ENCODE measurements at regions not wholly inside any gene's neighbourhood (a gene's known extent, or its start where the extent isn't known, plus 50 kb on each side); places are given as distances from the start of the nearest gene placed in this dataset.

DNA sequence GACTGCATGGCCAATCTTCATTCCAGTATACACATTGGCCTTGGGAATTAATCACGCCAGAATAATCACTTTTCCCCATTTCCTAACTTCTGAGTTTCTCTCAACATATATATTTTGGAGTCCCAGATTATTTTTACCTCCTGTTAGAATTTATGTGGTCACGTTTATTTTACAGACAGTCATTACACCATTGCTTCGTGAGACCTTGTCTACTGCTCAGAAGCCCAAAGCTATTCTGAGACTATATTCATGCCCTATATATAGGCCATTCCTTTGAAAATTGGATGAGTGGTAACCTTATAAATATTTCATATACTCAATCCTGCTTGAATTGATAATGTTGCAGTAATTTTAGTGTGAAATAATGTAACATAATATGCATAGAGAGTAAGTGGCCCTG is 610.0 kb upstream of the CDH2 start:
- intact Hi-C loops (cut with DNase I): no loop called here
- no peak overlapping the region for H3K27ac ChIP-seq
- DNase-seq: no peak

DNA sequence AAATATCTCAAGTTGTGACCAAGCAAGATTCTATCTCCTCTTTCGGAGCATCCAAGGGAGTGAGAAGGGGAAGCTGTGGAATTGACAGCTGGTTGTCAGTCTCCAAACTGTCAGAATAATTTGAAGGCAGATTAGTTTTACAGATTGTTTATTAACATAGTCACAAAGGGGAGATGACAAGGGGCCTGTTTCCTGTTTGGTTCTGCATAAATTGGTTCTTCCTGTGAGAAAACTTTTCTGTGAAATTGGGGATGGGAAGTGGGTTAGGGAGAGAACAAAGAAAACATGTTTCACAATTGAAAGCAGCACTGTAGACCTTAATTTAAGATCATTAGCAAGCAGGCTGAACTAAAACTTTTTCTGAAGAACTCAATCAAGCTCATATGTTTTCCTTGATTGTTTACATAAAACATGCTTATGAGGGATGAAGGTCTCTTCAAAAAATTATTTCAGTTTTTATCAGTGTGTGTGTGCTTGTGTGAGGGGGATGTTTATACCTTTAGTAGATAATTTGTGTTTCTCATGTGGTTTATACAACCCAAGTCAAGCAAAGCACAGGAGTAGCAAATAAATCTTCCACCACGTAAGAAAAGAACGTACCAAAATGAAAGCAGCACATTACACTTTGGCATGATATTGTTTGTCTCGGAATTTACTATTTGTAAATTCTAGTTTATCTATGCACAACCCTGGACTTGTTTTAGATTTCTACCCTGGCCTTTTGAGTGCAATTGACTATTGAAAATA is 604.9 kb upstream of the CDH2 start:
- no peaks in the 10 kb centered on the region for H3K4me1 ChIP-seq
- H3K9ac ChIP-seq (ENCODE audit: low read depth in 2 of 2, low read length in 2 of 2): no peak overlapping the region
- H3K27me3 ChIP-seq: no peaks in the 10 kb centered on the region
- H3K9me3 ChIP-seq: no peaks in the 10 kb centered on the region
- no peak for DNase-seq
- TF ChIP-seq, protein P1, sequence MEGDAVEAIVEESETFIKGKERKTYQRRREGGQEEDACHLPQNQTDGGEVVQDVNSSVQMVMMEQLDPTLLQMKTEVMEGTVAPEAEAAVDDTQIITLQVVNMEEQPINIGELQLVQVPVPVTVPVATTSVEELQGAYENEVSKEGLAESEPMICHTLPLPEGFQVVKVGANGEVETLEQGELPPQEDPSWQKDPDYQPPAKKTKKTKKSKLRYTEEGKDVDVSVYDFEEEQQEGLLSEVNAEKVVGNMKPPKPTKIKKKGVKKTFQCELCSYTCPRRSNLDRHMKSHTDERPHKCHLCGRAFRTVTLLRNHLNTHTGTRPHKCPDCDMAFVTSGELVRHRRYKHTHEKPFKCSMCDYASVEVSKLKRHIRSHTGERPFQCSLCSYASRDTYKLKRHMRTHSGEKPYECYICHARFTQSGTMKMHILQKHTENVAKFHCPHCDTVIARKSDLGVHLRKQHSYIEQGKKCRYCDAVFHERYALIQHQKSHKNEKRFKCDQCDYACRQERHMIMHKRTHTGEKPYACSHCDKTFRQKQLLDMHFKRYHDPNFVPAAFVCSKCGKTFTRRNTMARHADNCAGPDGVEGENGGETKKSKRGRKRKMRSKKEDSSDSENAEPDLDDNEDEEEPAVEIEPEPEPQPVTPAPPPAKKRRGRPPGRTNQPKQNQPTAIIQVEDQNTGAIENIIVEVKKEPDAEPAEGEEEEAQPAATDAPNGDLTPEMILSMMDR (IDR thresholded peaks at IDR 0.05): no peak
- no peak overlapping the region for H3K4me3 ChIP-seq
- H3K36me3 ChIP-seq: no peaks in the 10 kb centered on the region
- no peak overlapping the region for H3K27ac ChIP-seq
- intact Hi-C loops (cut with DNase I): no loop called here

More for the DNA sequence above, 610.0 kb upstream of the CDH2 start:
- H3K36me3 ChIP-seq: no peaks in the 10 kb centered on the region
- H3K4me1 ChIP-seq: no peaks in the 10 kb centered on the region
- TF ChIP-seq, protein P1 (IDR thresholded peaks at IDR 0.05): no peak
- H3K9ac ChIP-seq (ENCODE audit: low read depth in 2 of 2, low read length in 2 of 2): no peak overlapping the region
- no peaks in the 10 kb centered on the region for H3K27me3 ChIP-seq
- no peak overlapping the region for H3K4me3 ChIP-seq
- H3K9me3 ChIP-seq: no peaks in the 10 kb centered on the region

DNA sequence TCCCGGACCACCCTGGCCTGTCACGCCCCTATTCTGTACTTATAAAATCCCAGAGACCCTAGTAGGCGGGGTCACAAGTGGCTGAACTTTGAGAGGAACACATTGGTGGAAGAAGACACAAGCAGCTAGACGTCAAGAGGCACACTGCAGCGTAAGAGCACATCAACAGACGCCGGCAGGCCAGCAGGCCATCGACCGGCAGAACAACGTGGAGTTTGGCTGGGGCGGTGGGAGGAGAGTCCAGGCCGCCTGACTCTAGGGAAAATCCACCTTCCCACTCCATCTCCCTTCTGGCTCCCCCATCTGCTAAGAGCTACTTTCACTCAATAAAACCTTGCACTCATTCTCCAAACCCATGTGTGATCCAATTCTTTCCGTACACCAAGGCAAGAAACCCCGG is 601.8 kb upstream of the CDH2 start:
- TF ChIP-seq, protein P1 (IDR thresholded peaks at IDR 0.05): no peak
- H3K9ac ChIP-seq (ENCODE audit: low read depth in 2 of 2, low read length in 2 of 2): no peak overlapping the region
- no peak overlapping the region for H3K4me3 ChIP-seq
- no peaks in the 10 kb centered on the region for H3K27me3 ChIP-seq
- intact Hi-C loops (cut with DNase I): no loop called here
- DNase-seq: no peak
- H3K9me3 ChIP-seq: no peaks in the 10 kb centered on the region
- no peaks in the 10 kb centered on the region for H3K36me3 ChIP-seq
- no peak overlapping the region for H3K27ac ChIP-seq
- no peaks in the 10 kb centered on the region for H3K4me1 ChIP-seq

DNA sequence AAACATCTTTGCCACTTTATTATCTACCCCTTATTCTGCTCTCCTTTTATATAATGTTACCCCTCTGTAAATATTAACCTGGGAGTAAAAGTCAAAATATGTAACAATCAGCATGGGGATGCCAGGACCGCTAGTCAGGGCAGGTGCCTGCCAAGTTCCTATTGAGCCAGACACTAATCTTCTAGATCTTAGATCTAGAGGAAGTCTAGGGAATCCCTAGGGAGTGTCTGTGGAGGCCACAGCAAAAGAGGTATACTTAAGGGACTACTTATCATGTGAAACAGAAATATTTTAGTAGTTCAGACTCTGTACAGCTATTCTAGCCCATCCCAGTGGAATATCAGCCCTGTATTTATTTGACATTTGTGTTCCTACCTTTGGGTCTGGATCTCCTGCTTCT is 600.8 kb upstream of the CDH2 start:
- Histone ChIP-seq H3K27ac (no peak overlapping the region), H3K4me3 (no peak overlapping the region), H3K9ac (ENCODE audit: low read depth in 2 of 2, low read length in 2 of 2) (no peak overlapping the region), H3K9me3 (no peaks in the 10 kb centered on the region), H3K27me3 (no peaks in the 10 kb centered on the region), H3K36me3 (no peaks in the 10 kb centered on the region), H3K4me1 (no peaks in the 10 kb centered on the region)
- TF ChIP-seq, protein P1 (IDR thresholded peaks at IDR 0.05): no peak
- no peak for DNase-seq
- intact Hi-C loops (cut with DNase I): no loop called here

DNA sequence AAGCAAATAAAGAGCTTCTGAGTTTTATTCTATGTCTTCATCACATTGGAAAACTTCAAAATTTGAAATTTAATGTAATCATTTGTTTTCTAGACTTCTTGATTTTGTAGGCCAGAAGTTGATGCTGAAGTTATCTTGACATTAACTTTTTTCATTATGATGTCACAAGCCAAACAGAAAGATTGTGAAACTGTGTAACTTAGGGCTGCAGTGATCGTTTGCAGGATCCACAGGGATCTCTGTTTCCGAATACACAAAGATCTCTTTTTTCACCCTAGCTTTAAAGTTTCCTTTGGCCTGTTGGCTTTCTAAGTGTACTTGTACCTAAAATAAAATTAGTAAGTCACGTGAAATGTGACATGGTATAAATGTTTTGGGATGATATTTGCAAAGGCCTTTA is 594.9 kb upstream of the CDH2 start:
- TF ChIP-seq, protein P1 (IDR thresholded peaks at IDR 0.05): no peak
- intact Hi-C loops (cut with DNase I): no loop called here

More for the DNA sequence above, 594.9 kb upstream of the CDH2 start:
- H3K9ac ChIP-seq (ENCODE audit: low read depth in 2 of 2, low read length in 2 of 2): no peak overlapping the region
- no peak for DNase-seq
- no peaks in the 10 kb centered on the region for H3K9me3 ChIP-seq
- no peaks in the 10 kb centered on the region for H3K27me3 ChIP-seq
- no peak overlapping the region for H3K27ac ChIP-seq
- H3K4me1 ChIP-seq: no peaks in the 10 kb centered on the region
- no peaks in the 10 kb centered on the region for H3K36me3 ChIP-seq
- no peak overlapping the region for H3K4me3 ChIP-seq

Data from colonic mucosa (tissue), 4 donors.